Tibial nerve (tissue), 4 donors: ENCODE measurements at regions not wholly inside any gene's neighbourhood (a gene's known extent, or its start where the extent isn't known, plus 50 kb on each side); places are given as distances from the start of the nearest gene placed in this dataset.

Experiments used
- CTCF ChIP-seq, 5 experiments: fragments of 200-600 bp in 3 of 5; fragments of 450-650 bp in 2 of 5; sonication (generic) in 3 of 5; IDR thresholded peaks; one replicate each; pipeline ENCODE4 v1.5.1; 2016 to 2019; ENCODE audit warnings: antibody characterized with exemption in 5 of 5, mild to moderate bottlenecking in 3 of 5, moderate library complexity in 2 of 5
- EP300 ChIP-seq, 2 donors: sonication (generic); formaldehyde crosslinking; IDR thresholded peaks; one replicate each; pipeline ENCODE4 v1.6.1; 2017; ENCODE audit warnings: antibody characterized with exemption in 2 of 2, mild to moderate bottlenecking in 1 of 2
- POLR2A ChIP-seq, 2 donors: fragments of 450-650 bp; IDR thresholded peaks; one replicate each; pipeline ENCODE4 v1.6.1; 2017; ENCODE audit warnings: antibody characterized with exemption in 2 of 2, mild to moderate bottlenecking in 2 of 2, moderate library complexity in 2 of 2

DNA sequence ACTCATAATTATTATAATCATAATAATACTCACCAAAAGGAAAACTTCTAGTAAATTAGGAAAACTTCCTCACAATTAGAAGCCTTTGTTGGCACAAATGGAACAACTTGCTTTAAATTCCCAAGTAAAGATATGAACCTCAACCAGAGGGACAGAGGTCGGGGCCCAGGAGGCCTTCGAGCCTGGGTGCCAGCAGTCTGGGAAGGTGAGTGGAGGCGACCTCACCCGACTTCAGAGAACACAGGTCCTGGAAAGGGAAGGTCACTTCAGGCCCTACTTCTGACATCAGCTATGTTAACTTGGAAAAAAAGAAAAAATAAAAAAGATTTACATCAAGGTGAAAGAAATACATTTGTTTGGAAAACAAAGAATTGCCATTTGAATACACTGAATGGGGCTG is 350.0 kb upstream of the MYT1L start:
- TF ChIP-seq CTCF (IDR thresholded peaks at IDR 0.05) = no peak
- TF ChIP-seq POLR2A (IDR thresholded peaks at IDR 0.05) = no peak
- no peak for TF ChIP-seq EP300 (IDR thresholded peaks at IDR 0.05)
